Endothelial cell of umbilical vein (primary cell): ENCODE measurements at regions not wholly inside any gene's neighbourhood (a gene's known extent, or its start where the extent isn't known, plus 50 kb on each side); places are given as distances from the start of the nearest gene placed in this dataset.

ENCODE experiments used
- BruUV-seq: library from RNA; stranded (reverse); fragments of 400-500 nt; replicated peaks from 2 replicates; lab custom pipeline; 2021; lab: Mats Ljungman, UMichigan
- CTCF ChIA-PET: fragments of 300-600, 350-600 bp; sonication (Branson Sonifier 250); formaldehyde crosslinking; loops from one replicate; lab custom pipeline; 2021; ENCODE audit warnings: antibody characterized with exemption, inconsistent platforms; lab: Charles Lee
- POLR2A ChIA-PET: fragments of 300-600, 350-600 bp; sonication (Branson Sonifier 250); formaldehyde crosslinking; loops from one replicate; lab custom pipeline; 2021; ENCODE audit warnings: antibody characterized with exemption, inconsistent platforms; lab: Charles Lee
- DNase-seq: peaks from one replicate; pipeline ENCODE4 v3.0.0-alpha.2; 2011; ENCODE audit warnings: low read depth, low spot score
- FAIRE-seq: peaks from 2 replicates; lab custom pipeline; 2011; peaks lifted over from hg19 to GRCh38; lab: Jason Lieb, UNC
- H2AFZ ChIP-seq: 2 replicates; pipeline ENCODE4 v1.6.0; 2012; ENCODE audit warnings: low read depth, low read length, control low read depth, inconsistent platforms
- H3K27ac ChIP-seq: 2 replicates; pipeline ENCODE4 v1.5.1; 2011; ENCODE audit warnings: low read depth, mild to moderate bottlenecking, control low read depth, low read length, moderate library complexity; ENCODE audit not compliant: insufficient read depth
- H3K27me3 ChIP-seq, 2 experiments: 2 replicates each; pipeline versions ENCODE4 v1.6.0 to v1.6.1; 2011; ENCODE audit warnings: low read length in 2 of 2, mixed read lengths in 1 of 2; ENCODE audit not compliant: control insufficient read depth in 2 of 2, insufficient read depth in 2 of 2
- H3K36me3 ChIP-seq, 2 experiments: 2 replicates in 1 of 2; 3 replicates in 1 of 2; pipeline ENCODE4 v1.5.1; 2011; ENCODE audit warnings: low read length in 2 of 2, mild to moderate bottlenecking in 1 of 2, moderate library complexity in 1 of 2; ENCODE audit not compliant: control insufficient read depth in 2 of 2, insufficient read depth in 2 of 2; ENCODE audit errors: extremely low read depth in 1 of 2
- H3K4me1 ChIP-seq: 3 replicates; pipeline ENCODE4 v1.5.1; 2011; ENCODE audit warnings: mild to moderate bottlenecking, low read length; ENCODE audit not compliant: control insufficient read depth, insufficient read depth; ENCODE audit errors: extremely low read depth
- H3K4me2 ChIP-seq: 2 replicates; pipeline ENCODE4 v1.6.1; 2011; ENCODE audit warnings: low read length, control low read depth, mixed read lengths; ENCODE audit not compliant: insufficient read depth
- H3K4me3 ChIP-seq, 3 experiments: fragments of 200-600 bp in 1 of 3; sonication (generic), shearing (Covaris generic) in 1 of 3; replicated peaks in 1 of 3; 2 replicates each; pipeline ENCODE4 v1.5.1; 2011 to 2016; ENCODE audit warnings: control low read depth in 3 of 3, low read length in 3 of 3, mild to moderate bottlenecking in 2 of 3, inconsistent platforms in 1 of 3, low read depth in 1 of 3, moderate library complexity in 1 of 3; ENCODE audit not compliant: insufficient read depth in 1 of 3
- H3K79me2 ChIP-seq: 2 replicates; pipeline ENCODE4 v1.6.0; 2012; ENCODE audit warnings: low read length, inconsistent platforms; ENCODE audit not compliant: control insufficient read depth, insufficient read depth
- H3K9ac ChIP-seq: replicated peaks from 2 replicates; pipeline ENCODE3; 2011; ENCODE audit warnings: low read length, control low read depth; ENCODE audit not compliant: insufficient read depth; ENCODE audit errors: extremely low read depth
- H3K9me1 ChIP-seq: replicated peaks from 3 replicates; pipeline ENCODE4 v1.6.0; 2011; ENCODE audit warnings: mild to moderate bottlenecking, low read length; ENCODE audit not compliant: control insufficient read depth, insufficient read depth; ENCODE audit errors: extremely low read depth
- H3K9me3 ChIP-seq: replicated peaks from 2 replicates; pipeline ENCODE4 v1.5.1; 2012; ENCODE audit warnings: low read length, inconsistent platforms; ENCODE audit not compliant: control insufficient read depth, insufficient read depth
- H4K20me1 ChIP-seq: replicated peaks from 2 replicates; pipeline ENCODE3; 2011; ENCODE audit warnings: mild to moderate bottlenecking, low read length; ENCODE audit not compliant: control insufficient read depth, insufficient read depth; ENCODE audit errors: extremely low read depth
- CTCF ChIP-seq, 2 donors: IDR thresholded peaks; 1 replicate in 1 of 2; 2 replicates in 1 of 2; pipeline ENCODE4 v1.5.1; 2011; ENCODE audit warnings: low read length in 2 of 2, mild to moderate bottlenecking in 2 of 2, moderate library complexity in 2 of 2, control low read depth in 1 of 2, inconsistent platforms in 1 of 2, low read depth in 1 of 2; ENCODE audit not compliant: insufficient read depth in 1 of 2; ENCODE audit errors: extremely low read depth in 1 of 2
- EZH2 ChIP-seq: IDR thresholded peaks from 2 replicates; pipeline ENCODE4 v1.6.1; 2012; ENCODE audit warnings: borderline replicate concordance, low read depth, mild to moderate bottlenecking, moderate library complexity, low read length, inconsistent platforms; ENCODE audit not compliant: severe bottlenecking
- FOS ChIP-seq: IDR thresholded peaks from 2 replicates; pipeline ENCODE4 v1.6.1; 2011; ENCODE audit warnings: mild to moderate bottlenecking, low read length, moderate library complexity, borderline replicate concordance; ENCODE audit not compliant: insufficient read depth
- GATA2 ChIP-seq: IDR thresholded peaks from 2 replicates; pipeline ENCODE4 v1.7.0; 2011; ENCODE audit warnings: low read depth, mild to moderate bottlenecking, moderate library complexity, mixed read lengths, low read length; ENCODE audit not compliant: insufficient read length, insufficient read depth
- JUN ChIP-seq: IDR thresholded peaks from 2 replicates; pipeline ENCODE4 v1.6.1; 2011; ENCODE audit warnings: borderline replicate concordance, low read depth; ENCODE audit not compliant: insufficient read length, insufficient read depth
- MAX ChIP-seq: IDR thresholded peaks from 2 replicates; pipeline ENCODE4 v1.6.1; 2011; ENCODE audit not compliant: insufficient read depth, insufficient read length
- MYC ChIP-seq: IDR thresholded peaks from one replicate; pipeline ENCODE4 v1.6.1; 2011; ENCODE audit warnings: mild to moderate bottlenecking, low read depth, low read length
- POLR2A ChIP-seq: IDR thresholded peaks from 2 replicates; pipeline ENCODE4 v1.6.1; 2012; ENCODE audit warnings: low read depth, mild to moderate bottlenecking, control low read depth, low read length
- POLR2AphosphoS5 ChIP-seq: IDR thresholded peaks from 2 replicates; pipeline ENCODE4 v1.6.1; 2012; ENCODE audit warnings: low read depth, mild to moderate bottlenecking, control low read depth, low read length, moderate library complexity; ENCODE audit not compliant: insufficient read depth
- dilution Hi-C: fragments of 300-500 bp; cut with MboI; formaldehyde crosslinking; loops from one replicate; pipeline ENCODE4 v1.15.0; 2019; ENCODE audit warnings: low sequenced_read_pairs; ENCODE audit not compliant: extremely low pct_ligation_motif_present
- intact Hi-C: fragments of 100-400 bp; cut with micrococcal nuclease; formaldehyde crosslinking; loops from one replicate; pipeline ENCODE4 v1.10.0; 2022

GRCh38 chr6:91350146-91350908 lies 763.5 kb upstream of the MAP3K7 start:
- FAIRE-seq (no peak), DNase-seq (no peak)
- POLR2A ChIA-PET, result no interaction called here
- intact Hi-C loops (no loop called here), dilution Hi-C loops (no loop called here)
- H2AFZ ChIP-seq, result no peak overlapping the region
- no peaks in the 10 kb centered on the region for H3K9me1 ChIP-seq
- H3K27ac ChIP-seq, result no peak overlapping the region
- no peak overlapping the region for H3K4me3 ChIP-seq
- no TSS peak for BruUV-seq
- no peaks in the 10 kb centered on the region for H3K4me1 ChIP-seq
- no peaks in the 10 kb centered on the region for H3K79me2 ChIP-seq
- H3K9ac ChIP-seq, result no peak overlapping the region
- no peaks in the 10 kb centered on the region for H3K36me3 ChIP-seq
- H3K4me2 ChIP-seq, result no peak overlapping the region
- TF ChIP-seq EZH2, result no peak
- no peak for TF ChIP-seq GATA2
- TF ChIP-seq POLR2AphosphoS5, result no peak
- TF ChIP-seq MYC, result no peak
- no peak for TF ChIP-seq POLR2A
- no peak for TF ChIP-seq JUN
- TF ChIP-seq FOS, result no peak
- no peak for TF ChIP-seq MAX
- TF ChIP-seq CTCF (IDR thresholded peaks at IDR 0.05; ENCODE audit: extremely low read depth in 1 of 2, insufficient read depth in 1 of 2, low read depth in 1 of 2, low read length in 2 of 2), result no peak
- H4K20me1 ChIP-seq, result no peaks in the 10 kb centered on the region
- H3K9me3 ChIP-seq, result no peaks in the 10 kb centered on the region
- H3K27me3 ChIP-seq, result no peaks in the 10 kb centered on the region
- CTCF ChIA-PET, result interaction anchor here (1.0 to 1.1 kb wide), 2 partner anchors 21 to 134 kb away, joined by 3 to 5 read pairs; no protein-coding TSS in a partner anchor
